ENCODE measurements at regions not wholly inside any gene's neighbourhood (a gene's known extent, or its start where the extent isn't known, plus 50 kb on each side); places are given as distances from the start of the nearest gene placed in this dataset.

DNA sequence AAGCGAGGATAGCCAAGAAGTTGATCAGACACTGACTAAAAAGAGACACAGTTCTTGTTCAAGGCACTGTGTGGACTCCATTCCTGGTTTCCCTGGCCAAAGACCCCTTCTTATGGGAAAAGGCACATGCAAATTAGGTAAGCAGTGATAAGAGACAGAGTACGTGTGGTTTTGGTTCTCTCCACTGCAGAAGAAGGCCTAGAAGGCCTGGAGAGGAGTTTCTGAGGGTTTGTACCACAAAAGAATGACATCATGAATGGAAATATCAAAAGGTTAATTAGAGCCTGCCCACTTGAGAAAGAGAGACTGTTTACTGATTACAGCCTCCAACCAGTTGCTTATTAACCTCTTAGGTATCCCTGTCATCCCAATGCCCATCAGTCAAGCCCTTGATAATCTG lies 137.5 kb downstream of the ZNF365 start:
- no peak overlapping the region for H3K4me2 ChIP-seq (ENCODE audit: low read length)
- H3K4me3 ChIP-seq (ENCODE audit: low read depth, low read length, poor library complexity, severe bottlenecking) = no peak overlapping the region
- H3K9me2 ChIP-seq (ENCODE audit: low read depth, low read length) = no peaks in the 10 kb centered on the region
- H2AFZ ChIP-seq (ENCODE audit: low read length) = no peak overlapping the region
- no peaks in the 10 kb centered on the region for H3K27me3 ChIP-seq (ENCODE audit: insufficient read depth, low read length)
- no peak for TF ChIP-seq EZH2 (IDR thresholded peaks at IDR 0.05; ENCODE audit: borderline replicate concordance, low read length)
- TF ChIP-seq, protein P1, sequence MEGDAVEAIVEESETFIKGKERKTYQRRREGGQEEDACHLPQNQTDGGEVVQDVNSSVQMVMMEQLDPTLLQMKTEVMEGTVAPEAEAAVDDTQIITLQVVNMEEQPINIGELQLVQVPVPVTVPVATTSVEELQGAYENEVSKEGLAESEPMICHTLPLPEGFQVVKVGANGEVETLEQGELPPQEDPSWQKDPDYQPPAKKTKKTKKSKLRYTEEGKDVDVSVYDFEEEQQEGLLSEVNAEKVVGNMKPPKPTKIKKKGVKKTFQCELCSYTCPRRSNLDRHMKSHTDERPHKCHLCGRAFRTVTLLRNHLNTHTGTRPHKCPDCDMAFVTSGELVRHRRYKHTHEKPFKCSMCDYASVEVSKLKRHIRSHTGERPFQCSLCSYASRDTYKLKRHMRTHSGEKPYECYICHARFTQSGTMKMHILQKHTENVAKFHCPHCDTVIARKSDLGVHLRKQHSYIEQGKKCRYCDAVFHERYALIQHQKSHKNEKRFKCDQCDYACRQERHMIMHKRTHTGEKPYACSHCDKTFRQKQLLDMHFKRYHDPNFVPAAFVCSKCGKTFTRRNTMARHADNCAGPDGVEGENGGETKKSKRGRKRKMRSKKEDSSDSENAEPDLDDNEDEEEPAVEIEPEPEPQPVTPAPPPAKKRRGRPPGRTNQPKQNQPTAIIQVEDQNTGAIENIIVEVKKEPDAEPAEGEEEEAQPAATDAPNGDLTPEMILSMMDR (IDR thresholded peaks at IDR 0.05; ENCODE audit: low read length) = no peak
- no peaks in the 10 kb centered on the region for H3K4me1 ChIP-seq (ENCODE audit: insufficient read depth, low read length, severe bottlenecking)
- H3K9me3 ChIP-seq (ENCODE audit: low read length) = no peaks in the 10 kb centered on the region
- no peaks in the 10 kb centered on the region for H3K79me2 ChIP-seq (ENCODE audit: insufficient read depth, low read length)
- no peak overlapping the region for H3K9ac ChIP-seq (ENCODE audit: low read length)
- no peaks in the 10 kb centered on the region for H3F3A ChIP-seq (ENCODE audit: insufficient read depth, low read length)
- H3K36me3 ChIP-seq (ENCODE audit: insufficient read depth, low read length) = no peaks in the 10 kb centered on the region
- no peaks in the 10 kb centered on the region for H4K20me1 ChIP-seq (ENCODE audit: insufficient read depth, low read length)
- H3K27ac ChIP-seq (ENCODE audit: low read depth, low read length, poor library complexity, severe bottlenecking) = no peak overlapping the region

DNA sequence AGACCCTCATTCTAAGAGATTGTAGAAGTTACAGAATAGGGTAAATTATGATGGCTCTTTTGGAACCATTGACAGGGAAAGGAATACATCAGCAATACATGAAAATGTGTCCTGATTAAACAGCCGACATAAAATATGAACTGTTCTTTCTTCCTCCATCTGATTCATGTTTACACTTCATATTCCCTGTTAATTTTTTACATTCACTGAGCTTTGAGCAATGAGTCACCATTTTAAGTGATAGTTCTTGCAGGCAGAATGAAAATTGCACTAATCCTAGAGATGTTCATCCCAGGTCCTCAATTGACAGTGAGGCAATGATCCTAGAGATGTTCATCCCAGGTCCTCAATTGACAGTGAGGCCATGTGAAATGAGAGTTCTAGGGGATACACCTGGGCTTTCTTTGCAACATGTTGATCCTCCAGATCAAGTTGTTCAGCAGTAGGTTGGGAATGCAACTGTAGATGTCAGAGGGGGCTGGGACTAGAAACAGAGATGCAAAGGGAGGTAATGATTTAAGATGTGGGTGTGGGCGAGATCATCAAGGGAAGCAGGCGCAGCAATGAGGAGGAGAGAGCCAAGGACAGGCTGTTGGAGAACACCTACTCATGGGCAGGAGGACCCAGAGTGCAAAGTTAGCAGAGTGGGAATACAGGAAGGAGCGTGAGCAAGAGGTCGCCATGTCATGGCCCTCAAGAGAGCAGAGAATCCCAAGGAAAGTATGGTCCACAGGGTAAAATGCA lies 138.7 kb downstream of the ZNF365 start:
- Histone ChIP-seq H2AFZ (ENCODE audit: low read length) (no peak overlapping the region), H3K27ac (ENCODE audit: low read depth, low read length, poor library complexity, severe bottlenecking) (no peak overlapping the region), H3K9me3 (ENCODE audit: low read length) (no peaks in the 10 kb centered on the region), H3K4me3 (ENCODE audit: low read depth, low read length, poor library complexity, severe bottlenecking) (no peak overlapping the region), H3K4me2 (ENCODE audit: low read length) (no peak overlapping the region), H3K4me1 (ENCODE audit: insufficient read depth, low read length, severe bottlenecking) (no peaks in the 10 kb centered on the region), H3K36me3 (ENCODE audit: insufficient read depth, low read length) (no peaks in the 10 kb centered on the region), H3K9me2 (ENCODE audit: low read depth, low read length) (no peaks in the 10 kb centered on the region), H3K27me3 (ENCODE audit: insufficient read depth, low read length) (no peaks in the 10 kb centered on the region), H3F3A (ENCODE audit: insufficient read depth, low read length) (no peaks in the 10 kb centered on the region), H4K20me1 (ENCODE audit: insufficient read depth, low read length) (no peaks in the 10 kb centered on the region), H3K9ac (ENCODE audit: low read length) (no peak overlapping the region), H3K79me2 (ENCODE audit: insufficient read depth, low read length) (no peaks in the 10 kb centered on the region)
- no peak for TF ChIP-seq EZH2 (IDR thresholded peaks at IDR 0.05; ENCODE audit: borderline replicate concordance, low read length)

GRCh38 chr10:62514079-62514693 lies 140.0 kb downstream of the ZNF365 start:
- no peak overlapping the region for H2AFZ ChIP-seq (ENCODE audit: low read length)
- TF ChIP-seq EZH2 (IDR thresholded peaks at IDR 0.05; ENCODE audit: borderline replicate concordance, low read length) = no peak
- TF ChIP-seq, protein P1 (IDR thresholded peaks at IDR 0.05; ENCODE audit: low read length) = no peak

More at GRCh38 chr10:62514079-62514693, 140.0 kb downstream of the ZNF365 start:
- Histone ChIP-seq H3F3A (ENCODE audit: insufficient read depth, low read length) (no peaks in the 10 kb centered on the region), H3K36me3 (ENCODE audit: insufficient read depth, low read length) (no peaks in the 10 kb centered on the region), H3K79me2 (ENCODE audit: insufficient read depth, low read length) (no peaks in the 10 kb centered on the region), H3K4me2 (ENCODE audit: low read length) (no peak overlapping the region), H3K9ac (ENCODE audit: low read length) (no peak overlapping the region), H3K4me3 (ENCODE audit: low read depth, low read length, poor library complexity, severe bottlenecking) (no peak overlapping the region), H3K27me3 (ENCODE audit: insufficient read depth, low read length) (no peaks in the 10 kb centered on the region), H3K9me3 (ENCODE audit: low read length) (no peaks in the 10 kb centered on the region), H3K4me1 (ENCODE audit: insufficient read depth, low read length, severe bottlenecking) (no peaks in the 10 kb centered on the region), H3K9me2 (ENCODE audit: low read depth, low read length) (no peaks in the 10 kb centered on the region), H4K20me1 (ENCODE audit: insufficient read depth, low read length) (no peaks in the 10 kb centered on the region), H3K27ac (ENCODE audit: low read depth, low read length, poor library complexity, severe bottlenecking) (no peak overlapping the region)

Measured in OCI-LY1 (cell line).